ENCODE measurements at regions not wholly inside any gene's neighbourhood (a gene's known extent, or its start where the extent isn't known, plus 50 kb on each side); places are given as distances from the start of the nearest gene placed in this dataset.

DNA sequence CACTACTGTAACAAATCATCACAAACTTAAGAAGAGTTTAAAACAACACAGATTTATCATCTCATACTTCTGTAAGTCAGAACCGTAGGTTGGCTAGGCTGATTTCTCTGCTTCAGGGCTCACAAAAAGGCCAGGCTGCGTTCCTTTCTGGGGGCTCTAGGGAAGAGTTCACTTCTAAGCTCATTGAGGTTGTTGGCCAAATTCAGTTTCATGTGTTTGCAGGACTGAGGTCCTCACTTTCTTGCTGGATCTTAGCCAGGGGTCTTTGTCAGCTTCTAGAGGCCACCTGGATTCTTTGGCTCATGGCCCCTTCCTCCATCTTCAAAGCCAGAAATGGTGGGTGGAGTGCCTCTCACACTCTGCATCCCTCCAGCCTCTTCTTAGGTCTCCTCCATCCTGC is 76.0 kb downstream of the ACTBL2 start:
- no peak overlapping the region for H3K9ac ChIP-seq (ENCODE audit: low read length)
- H3K27ac ChIP-seq (ENCODE audit: low read length), result no peak overlapping the region
- H3K79me2 ChIP-seq (ENCODE audit: low read length), result no peaks in the 10 kb centered on the region
- H4K20me1 ChIP-seq (ENCODE audit: insufficient read depth, low read length), result no peaks in the 10 kb centered on the region
- H3K4me2 ChIP-seq (ENCODE audit: low read length), result no peak overlapping the region
- no peak for TF ChIP-seq EZH2phosphoT487 (IDR thresholded peaks at IDR 0.05; ENCODE audit: low read depth)
- TF ChIP-seq, protein P1, sequence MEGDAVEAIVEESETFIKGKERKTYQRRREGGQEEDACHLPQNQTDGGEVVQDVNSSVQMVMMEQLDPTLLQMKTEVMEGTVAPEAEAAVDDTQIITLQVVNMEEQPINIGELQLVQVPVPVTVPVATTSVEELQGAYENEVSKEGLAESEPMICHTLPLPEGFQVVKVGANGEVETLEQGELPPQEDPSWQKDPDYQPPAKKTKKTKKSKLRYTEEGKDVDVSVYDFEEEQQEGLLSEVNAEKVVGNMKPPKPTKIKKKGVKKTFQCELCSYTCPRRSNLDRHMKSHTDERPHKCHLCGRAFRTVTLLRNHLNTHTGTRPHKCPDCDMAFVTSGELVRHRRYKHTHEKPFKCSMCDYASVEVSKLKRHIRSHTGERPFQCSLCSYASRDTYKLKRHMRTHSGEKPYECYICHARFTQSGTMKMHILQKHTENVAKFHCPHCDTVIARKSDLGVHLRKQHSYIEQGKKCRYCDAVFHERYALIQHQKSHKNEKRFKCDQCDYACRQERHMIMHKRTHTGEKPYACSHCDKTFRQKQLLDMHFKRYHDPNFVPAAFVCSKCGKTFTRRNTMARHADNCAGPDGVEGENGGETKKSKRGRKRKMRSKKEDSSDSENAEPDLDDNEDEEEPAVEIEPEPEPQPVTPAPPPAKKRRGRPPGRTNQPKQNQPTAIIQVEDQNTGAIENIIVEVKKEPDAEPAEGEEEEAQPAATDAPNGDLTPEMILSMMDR (IDR thresholded peaks at IDR 0.05; ENCODE audit: low read depth, low read length), result no peak
- no peak overlapping the region for H3K4me3 ChIP-seq (ENCODE audit: low read length)
- H3K9me3 ChIP-seq (ENCODE audit: insufficient read depth, low read length), result no peaks in the 10 kb centered on the region
- no peak overlapping the region for H2AFZ ChIP-seq (ENCODE audit: low read depth, low read length)
- H3K27me3 ChIP-seq (ENCODE audit: low read depth, low read length), result no peaks in the 10 kb centered on the region
- no peaks in the 10 kb centered on the region for H3K36me3 ChIP-seq (replicated peaks; ENCODE audit: low read depth, low read length)
- peaks cover 9% of the 10 kb centered on the region; the same call in 1 of the 2 replicates for H3K4me1 ChIP-seq (ENCODE audit: low read length)

DNA sequence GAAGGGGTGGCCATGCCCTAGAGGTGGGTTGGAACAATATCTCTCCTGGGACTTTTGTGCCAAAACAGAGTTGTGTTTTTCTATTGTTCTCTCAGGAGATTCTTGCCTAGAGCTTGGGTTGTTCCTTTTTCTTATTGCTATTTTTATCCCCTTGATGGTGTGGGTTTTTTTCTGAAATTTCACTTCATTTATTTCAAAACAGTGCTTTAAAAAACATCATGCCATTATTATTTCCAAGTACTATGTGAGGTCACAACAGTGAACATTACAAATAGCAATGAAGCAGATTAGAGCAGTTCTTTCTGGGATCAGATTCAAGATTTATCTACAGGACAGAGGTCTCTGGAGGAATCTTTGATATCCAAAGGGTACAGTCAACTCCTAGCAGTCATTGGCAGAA is 76.6 kb downstream of the ACTBL2 start:
- TF ChIP-seq EZH2phosphoT487 (IDR thresholded peaks at IDR 0.05; ENCODE audit: low read depth), result no peak
- TF ChIP-seq, protein P1 (IDR thresholded peaks at IDR 0.05; ENCODE audit: low read depth, low read length), result no peak

DNA sequence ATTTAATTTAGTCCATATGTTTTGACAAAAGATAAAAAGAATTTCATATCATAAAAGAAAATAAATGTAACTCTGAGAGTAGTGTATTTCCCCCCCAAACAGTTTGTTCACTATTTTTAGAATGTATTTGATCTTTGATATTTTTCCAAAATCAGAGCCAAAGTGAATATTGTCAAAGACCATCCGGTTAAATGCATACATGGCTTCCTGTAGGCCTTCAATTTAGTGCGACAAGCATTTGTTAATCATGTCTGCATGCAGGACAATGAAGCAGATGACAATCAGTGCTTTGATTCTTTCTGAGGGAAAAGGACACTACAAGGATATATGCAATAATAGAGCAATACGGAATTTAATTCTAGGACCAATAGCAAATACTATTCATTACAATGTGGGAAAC is 79.8 kb downstream of the ACTBL2 start:
- Histone ChIP-seq H3K9me3 (ENCODE audit: insufficient read depth, low read length) (no peaks in the 10 kb centered on the region), H3K27me3 (ENCODE audit: low read depth, low read length) (no peaks in the 10 kb centered on the region), H3K9ac (ENCODE audit: low read length) (no peak overlapping the region), H3K4me1 (ENCODE audit: low read length) (peaks cover 9% of the 10 kb centered on the region; the same call in 1 of the 2 replicates), H3K36me3 (replicated peaks; ENCODE audit: low read depth, low read length) (no peaks in the 10 kb centered on the region), H3K27ac (ENCODE audit: low read length) (no peak overlapping the region), H3K4me3 (ENCODE audit: low read length) (no peak overlapping the region), H3K4me2 (ENCODE audit: low read length) (no peak overlapping the region), H4K20me1 (ENCODE audit: insufficient read depth, low read length) (no peaks in the 10 kb centered on the region), H3K79me2 (ENCODE audit: low read length) (no peaks in the 10 kb centered on the region), H2AFZ (ENCODE audit: low read depth, low read length) (no peak overlapping the region)
- TF ChIP-seq, protein P1 (IDR thresholded peaks at IDR 0.05; ENCODE audit: low read depth, low read length), result no peak
- no peak for TF ChIP-seq EZH2phosphoT487 (IDR thresholded peaks at IDR 0.05; ENCODE audit: low read depth)

More for the DNA sequence above, 76.6 kb downstream of the ACTBL2 start:
- H3K9ac ChIP-seq (ENCODE audit: low read length), result no peak overlapping the region
- no peak overlapping the region for H3K4me2 ChIP-seq (ENCODE audit: low read length)
- peaks cover 9% of the 10 kb centered on the region; the same call in 1 of the 2 replicates for H3K4me1 ChIP-seq (ENCODE audit: low read length)
- H4K20me1 ChIP-seq (ENCODE audit: insufficient read depth, low read length), result no peaks in the 10 kb centered on the region
- H3K4me3 ChIP-seq (ENCODE audit: low read length), result no peak overlapping the region
- no peaks in the 10 kb centered on the region for H3K9me3 ChIP-seq (ENCODE audit: insufficient read depth, low read length)
- no peaks in the 10 kb centered on the region for H3K79me2 ChIP-seq (ENCODE audit: low read length)
- H2AFZ ChIP-seq (ENCODE audit: low read depth, low read length), result no peak overlapping the region
- no peak overlapping the region for H3K27ac ChIP-seq (ENCODE audit: low read length)
- H3K27me3 ChIP-seq (ENCODE audit: low read depth, low read length), result no peaks in the 10 kb centered on the region
- H3K36me3 ChIP-seq (replicated peaks; ENCODE audit: low read depth, low read length), result no peaks in the 10 kb centered on the region

DNA sequence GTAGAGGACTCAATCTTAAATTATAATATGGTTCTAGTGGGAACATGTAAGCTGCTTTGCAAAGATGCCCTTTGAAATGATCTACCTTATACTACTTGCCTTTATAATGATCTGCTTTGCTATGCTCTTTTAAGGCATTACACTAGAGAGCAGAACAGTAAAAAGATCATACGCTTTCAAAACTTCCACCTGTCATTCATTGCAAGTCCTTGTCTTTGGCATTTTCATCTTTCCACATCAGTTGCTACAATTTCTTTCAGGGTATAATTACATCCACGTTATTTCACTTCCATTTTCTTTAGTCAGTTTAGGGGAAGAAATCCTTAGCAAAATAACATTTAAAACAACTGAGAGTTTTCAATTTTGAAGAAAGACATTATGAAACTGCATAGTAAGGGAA is 80.3 kb downstream of the ACTBL2 start:
- H3K27me3 ChIP-seq (ENCODE audit: low read depth, low read length), result no peaks in the 10 kb centered on the region
- H4K20me1 ChIP-seq (ENCODE audit: insufficient read depth, low read length), result no peaks in the 10 kb centered on the region
- no peaks in the 10 kb centered on the region for H3K79me2 ChIP-seq (ENCODE audit: low read length)
- no peak overlapping the region for H3K4me3 ChIP-seq (ENCODE audit: low read length)
- H3K4me1 ChIP-seq (ENCODE audit: low read length), result peaks cover 9% of the 10 kb centered on the region; the same call in 1 of the 2 replicates
- TF ChIP-seq, protein P1 (IDR thresholded peaks at IDR 0.05; ENCODE audit: low read depth, low read length), result no peak
- TF ChIP-seq EZH2phosphoT487 (IDR thresholded peaks at IDR 0.05; ENCODE audit: low read depth), result no peak
- no peaks in the 10 kb centered on the region for H3K36me3 ChIP-seq (replicated peaks; ENCODE audit: low read depth, low read length)
- no peak overlapping the region for H2AFZ ChIP-seq (ENCODE audit: low read depth, low read length)
- H3K9ac ChIP-seq (ENCODE audit: low read length), result no peak overlapping the region
- no peaks in the 10 kb centered on the region for H3K9me3 ChIP-seq (ENCODE audit: insufficient read depth, low read length)
- no peak overlapping the region for H3K27ac ChIP-seq (ENCODE audit: low read length)
- H3K4me2 ChIP-seq (ENCODE audit: low read length), result no peak overlapping the region
